HFFc6 (cell line): ENCODE measurements at regions not wholly inside any gene's neighbourhood (a gene's known extent, or its start where the extent isn't known, plus 50 kb on each side); places are given as distances from the start of the nearest gene placed in this dataset.
A peak's percentile ranks its signal among the peaks of the same experiment; 100 is the strongest.
"Not testable (repeated sequence)": the region's sequence is repeated elsewhere in the genome, so short reads cannot be mapped to it uniquely, and the experiment has no call there.

Source experiments
- DNase-seq: peaks from one replicate; pipeline ENCODE4 v3.0.0-alpha.2; 2018
- H3K27ac Mint-ChIP-seq: 2 replicates; pipeline ENCODE4 v1.8.0; 2020; ENCODE audit warnings: mild to moderate bottlenecking, mixed read lengths
- H3K27me3 Mint-ChIP-seq: 2 replicates; pipeline ENCODE4 v1.8.0; 2021; ENCODE audit warnings: mild to moderate bottlenecking, moderate library complexity, mixed read lengths; ENCODE audit not compliant: insufficient read depth
- H3K36me3 Mint-ChIP-seq: 2 replicates; pipeline ENCODE4 v1.8.0; 2021; ENCODE audit warnings: low read depth, mixed read lengths
- H3K4me1 Mint-ChIP-seq: 2 replicates; pipeline ENCODE4 v1.8.0; 2020; ENCODE audit warnings: low read depth, mixed read lengths
- H3K4me3 Mint-ChIP-seq: 2 replicates; pipeline ENCODE4 v1.8.0; 2020; ENCODE audit warnings: mild to moderate bottlenecking, moderate library complexity, mixed read lengths
- H3K9me3 Mint-ChIP-seq: 2 replicates; pipeline ENCODE4 v1.8.0; 2020; ENCODE audit warnings: mild to moderate bottlenecking, mixed read lengths
- CTCF ChIP-seq: fragments of 200-600 bp; sonication (generic); IDR thresholded peaks from 2 replicates; pipeline ENCODE4 v1.5.0; 2021; ENCODE audit warnings: antibody characterized with exemption, mild to moderate bottlenecking

- Mint-ChIP-seq H3K27ac (no peak overlapping the region), H3K4me3 (no peak overlapping the region), H3K36me3 (no peaks in the 10 kb centered on the region), H3K4me1 (peaks cover 14% of the 10 kb centered on the region), H3K27me3 (peaks cover 6% of the 10 kb centered on the region; the same call in 1 of the 2 replicates), H3K9me3 (no peaks in the 10 kb centered on the region)
- DNase-seq: no peak
- no peak; the same call in 1 of the 2 replicates for TF ChIP-seq CTCF
Observed at GRCh38 chr22:22697377-22698117, 53.1 kb downstream of the GGTLC2 start.

- Mint-ChIP-seq H3K4me3 (no peak overlapping the region), H3K4me1 (peaks cover 7% of the 10 kb centered on the region), H3K36me3 (no peaks in the 10 kb centered on the region), H3K9me3 (no peaks in the 10 kb centered on the region), H3K27me3 (peaks cover 6% of the 10 kb centered on the region; the same call in 1 of the 2 replicates), H3K27ac (no peak overlapping the region)
- DNase-seq: no peak
- no peak for TF ChIP-seq CTCF
Observed at GRCh38 chr22:22698263-22698750, 53.9 kb downstream of the GGTLC2 start.

GRCh38 chr22:22700631-22701030, 56.2 kb downstream of the GGTLC2 start:
- Mint-ChIP-seq H3K4me1 (peaks cover 7% of the 10 kb centered on the region), H3K27ac (no peak overlapping the region), H3K36me3 (no peaks in the 10 kb centered on the region), H3K4me3 (no peak overlapping the region), H3K9me3 (no peaks in the 10 kb centered on the region), H3K27me3 (peaks cover 7% of the 10 kb centered on the region)
- DNase-seq: no peak
- TF ChIP-seq CTCF: no peak

- not testable (repeated sequence) for H3K9me3 Mint-ChIP-seq, H3K4me1 Mint-ChIP-seq, H3K27ac Mint-ChIP-seq, H3K36me3 Mint-ChIP-seq, H3K27me3 Mint-ChIP-seq, H3K4me3 Mint-ChIP-seq, DNase-seq
Observed at GRCh38 chr22:22701557-22701956, 57.1 kb downstream of the GGTLC2 start.

GRCh38 chr22:22702237-22703202, 58.1 kb downstream of the GGTLC2 start:
- Mint-ChIP-seq H3K27ac (no peak overlapping the region), H3K27me3 (peaks cover 9% of the 10 kb centered on the region), H3K4me1 (peaks cover 7% of the 10 kb centered on the region), H3K4me3 (no peak overlapping the region), H3K9me3 (no peaks in the 10 kb centered on the region), H3K36me3 (no peaks in the 10 kb centered on the region)
- DNase-seq: no peak
- TF ChIP-seq CTCF: peak; percentile 56; the same call in 1 of the 2 replicates
